Type B pancreatic cell (in vitro differentiated cells): ENCODE measurements at regions not wholly inside any gene's neighbourhood (a gene's known extent, or its start where the extent isn't known, plus 50 kb on each side); places are given as distances from the start of the nearest gene placed in this dataset.

Experiments used
- DNase-seq: peaks from one replicate; pipeline ENCODE4 v3.0.0; 2021; ENCODE audit warnings: mixed read lengths; ENCODE audit not compliant: unreplicated experiment; ENCODE audit errors: extremely low spot score
- H3K27ac Mint-ChIP-seq: 2 replicates; pipeline ENCODE4 v1.8.0; 2021; ENCODE audit warnings: mild to moderate bottlenecking, mixed read lengths
- H3K27me3 Mint-ChIP-seq: 2 replicates; pipeline ENCODE4 v1.8.0; 2021; ENCODE audit warnings: mixed read lengths
- H3K36me3 Mint-ChIP-seq: 2 replicates; pipeline ENCODE4 v1.8.0; 2021; ENCODE audit warnings: mixed read lengths
- H3K4me1 Mint-ChIP-seq: one replicate; pipeline ENCODE4 v1.8.0; 2021; ENCODE audit warnings: mixed read lengths; ENCODE audit not compliant: unreplicated experiment
- H3K4me3 Mint-ChIP-seq: 2 replicates; pipeline ENCODE4 v1.8.0; 2021; ENCODE audit warnings: mild to moderate bottlenecking, mixed read lengths
- H3K9me3 Mint-ChIP-seq: 2 replicates; pipeline ENCODE4 v1.8.0; 2021; ENCODE audit warnings: mixed read lengths
- TF ChIP-seq, protein P1 (sequence below): fragments of 200-600 bp; sonication (generic); conservative IDR thresholded peaks from 2 replicates; pipeline ENCODE4 v1.5.0; 2021; ENCODE audit warnings: antibody characterized with exemption, mild to moderate bottlenecking

GRCh38 chr2:185185044-185185443, 553.6 kb upstream of the FSIP2 start:
- H3K36me3 Mint-ChIP-seq, result no peaks in the 10 kb centered on the region
- TF ChIP-seq, protein P1, sequence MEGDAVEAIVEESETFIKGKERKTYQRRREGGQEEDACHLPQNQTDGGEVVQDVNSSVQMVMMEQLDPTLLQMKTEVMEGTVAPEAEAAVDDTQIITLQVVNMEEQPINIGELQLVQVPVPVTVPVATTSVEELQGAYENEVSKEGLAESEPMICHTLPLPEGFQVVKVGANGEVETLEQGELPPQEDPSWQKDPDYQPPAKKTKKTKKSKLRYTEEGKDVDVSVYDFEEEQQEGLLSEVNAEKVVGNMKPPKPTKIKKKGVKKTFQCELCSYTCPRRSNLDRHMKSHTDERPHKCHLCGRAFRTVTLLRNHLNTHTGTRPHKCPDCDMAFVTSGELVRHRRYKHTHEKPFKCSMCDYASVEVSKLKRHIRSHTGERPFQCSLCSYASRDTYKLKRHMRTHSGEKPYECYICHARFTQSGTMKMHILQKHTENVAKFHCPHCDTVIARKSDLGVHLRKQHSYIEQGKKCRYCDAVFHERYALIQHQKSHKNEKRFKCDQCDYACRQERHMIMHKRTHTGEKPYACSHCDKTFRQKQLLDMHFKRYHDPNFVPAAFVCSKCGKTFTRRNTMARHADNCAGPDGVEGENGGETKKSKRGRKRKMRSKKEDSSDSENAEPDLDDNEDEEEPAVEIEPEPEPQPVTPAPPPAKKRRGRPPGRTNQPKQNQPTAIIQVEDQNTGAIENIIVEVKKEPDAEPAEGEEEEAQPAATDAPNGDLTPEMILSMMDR, result no peak
- no peak overlapping the region for H3K4me3 Mint-ChIP-seq
- no peak overlapping the region for H3K27ac Mint-ChIP-seq
- DNase-seq, result no peak
- no peaks in the 10 kb centered on the region for H3K4me1 Mint-ChIP-seq
- no peaks in the 10 kb centered on the region for H3K27me3 Mint-ChIP-seq
- H3K9me3 Mint-ChIP-seq, result no peaks in the 10 kb centered on the region

DNA sequence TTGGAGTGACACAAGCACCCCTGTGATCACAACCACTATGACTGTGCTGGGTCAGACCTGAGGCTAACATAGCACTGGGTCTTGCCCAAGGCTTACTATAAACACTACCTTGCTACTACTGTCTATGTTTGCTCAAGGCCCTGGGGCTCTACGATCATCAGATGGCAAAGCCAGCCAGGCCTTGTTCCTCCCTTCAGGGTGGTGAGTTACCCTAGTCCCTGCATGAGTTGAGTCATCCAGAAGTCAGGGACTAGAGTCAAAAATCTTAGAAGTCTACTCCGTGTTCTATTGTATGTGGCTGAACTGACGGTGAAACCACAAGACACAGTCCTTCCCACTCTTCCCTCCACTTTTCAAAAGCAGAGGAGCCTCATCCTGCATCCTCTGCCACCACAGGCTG, 551.2 kb upstream of the FSIP2 start:
- TF ChIP-seq, protein P1, result no peak
- H3K4me3 Mint-ChIP-seq, result no peak overlapping the region
- no peak overlapping the region for H3K27ac Mint-ChIP-seq
- DNase-seq, result no peak
- no peaks in the 10 kb centered on the region for H3K4me1 Mint-ChIP-seq
- no peaks in the 10 kb centered on the region for H3K36me3 Mint-ChIP-seq
- no peaks in the 10 kb centered on the region for H3K27me3 Mint-ChIP-seq
- no peaks in the 10 kb centered on the region for H3K9me3 Mint-ChIP-seq

DNA sequence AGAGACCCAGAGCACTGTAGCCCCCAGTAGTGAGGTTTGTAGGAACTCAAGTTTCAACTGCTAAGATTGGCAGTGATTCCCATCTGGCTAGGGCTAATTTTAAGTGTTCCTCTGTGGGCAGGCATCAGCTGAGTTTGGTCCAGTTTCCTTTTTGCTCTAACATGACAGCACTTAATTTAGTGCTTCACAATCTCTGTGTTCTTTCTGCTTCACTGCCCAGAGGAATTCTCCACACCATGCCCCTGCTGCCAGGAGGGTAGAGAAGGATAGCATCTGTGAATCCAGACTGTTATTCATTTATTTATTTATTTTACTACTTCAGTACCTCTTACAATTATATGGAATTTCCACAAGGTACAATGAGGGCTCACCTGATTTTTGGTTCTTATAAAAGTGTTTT, 549.9 kb upstream of the FSIP2 start:
- no peaks in the 10 kb centered on the region for H3K36me3 Mint-ChIP-seq
- TF ChIP-seq, protein P1, result no peak
- H3K27me3 Mint-ChIP-seq, result no peaks in the 10 kb centered on the region
- no peak overlapping the region for H3K4me3 Mint-ChIP-seq
- H3K27ac Mint-ChIP-seq, result no peak overlapping the region
- no peaks in the 10 kb centered on the region for H3K4me1 Mint-ChIP-seq
- no peak for DNase-seq
- H3K9me3 Mint-ChIP-seq, result no peaks in the 10 kb centered on the region

- Mint-ChIP-seq H3K4me1 (no peaks in the 10 kb centered on the region), H3K36me3 (no peaks in the 10 kb centered on the region), H3K9me3 (no peaks in the 10 kb centered on the region), H3K27me3 (no peaks in the 10 kb centered on the region), H3K4me3 (no peak overlapping the region), H3K27ac (no peak overlapping the region)
- DNase-seq, result no peak
- TF ChIP-seq, protein P1, result no peak
Measured at GRCh38 chr2:185201063-185201462, 537.5 kb upstream of the FSIP2 start.

DNA sequence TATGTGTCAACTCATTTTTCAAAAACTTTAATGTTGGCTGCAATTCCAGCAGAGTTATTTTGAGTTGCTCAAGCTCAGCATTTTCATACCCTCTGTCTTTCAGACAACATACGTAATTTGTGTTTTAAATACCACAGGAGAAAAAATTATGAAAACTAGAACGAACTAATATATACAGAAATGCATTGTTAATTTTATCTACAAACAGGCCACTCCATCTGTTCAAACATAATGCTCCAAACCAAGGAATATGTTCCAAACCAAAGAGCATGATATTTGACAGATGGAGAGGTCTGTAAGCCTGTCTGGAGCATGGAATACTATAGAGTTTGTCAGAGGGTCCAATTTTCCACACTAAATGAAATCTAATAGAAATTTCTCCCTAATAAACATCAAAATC, 536.2 kb upstream of the FSIP2 start:
- Mint-ChIP-seq H3K9me3 (no peaks in the 10 kb centered on the region), H3K36me3 (no peaks in the 10 kb centered on the region), H3K4me1 (no peaks in the 10 kb centered on the region), H3K27ac (no peak overlapping the region), H3K4me3 (no peak overlapping the region), H3K27me3 (no peaks in the 10 kb centered on the region)
- TF ChIP-seq, protein P1, result no peak
- no peak for DNase-seq

GRCh38 chr2:185202945-185203528, 535.6 kb upstream of the FSIP2 start:
- Mint-ChIP-seq H3K4me3 (no peak overlapping the region), H3K4me1 (no peaks in the 10 kb centered on the region), H3K9me3 (no peaks in the 10 kb centered on the region), H3K27ac (no peak overlapping the region), H3K36me3 (no peaks in the 10 kb centered on the region), H3K27me3 (no peaks in the 10 kb centered on the region)
- TF ChIP-seq, protein P1, result no peak
- no peak for DNase-seq
